ENCODE measurements at regions not wholly inside any gene's neighbourhood (a gene's known extent, or its start where the extent isn't known, plus 50 kb on each side); places are given as distances from the start of the nearest gene placed in this dataset.
"Not testable (repeated sequence)": the region's sequence is repeated elsewhere in the genome, so short reads cannot be mapped to it uniquely, and the experiment has no call there.

DNA sequence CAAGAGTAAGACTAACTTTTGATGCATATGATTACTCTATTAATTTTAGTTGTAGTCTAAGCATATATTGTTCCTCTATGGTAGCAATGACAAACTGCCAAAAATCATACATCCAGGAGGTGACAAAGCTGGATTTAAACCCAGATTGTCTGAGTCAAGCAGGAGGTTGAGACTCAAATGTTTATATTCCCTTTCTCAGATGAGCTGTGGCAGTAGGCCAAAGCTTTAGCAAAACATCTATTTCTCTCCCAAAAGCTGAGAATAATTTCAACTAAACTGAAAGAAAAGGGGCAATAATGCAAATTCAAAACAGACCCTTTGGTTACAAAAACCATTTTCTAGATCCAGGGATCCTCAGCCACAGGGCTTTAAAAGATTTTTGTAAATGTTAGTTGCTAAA lies 173.6 kb downstream of the SEC23A start:
- H3K36me3 ChIP-seq (ENCODE audit: control insufficient read depth in 1 of 2, insufficient read depth in 2 of 2, low read length in 2 of 2): no peaks in the 10 kb centered on the region
- RAD21 ChIA-PET (ENCODE audit: low non-redundant PET in 1 of 2, low total read pairs in 2 of 2, uncharacterized antibody in 2 of 2, unreplicated experiment in 2 of 2): no interaction called here
- no TSS peak for BruUV-seq (replicated peaks)

DNA sequence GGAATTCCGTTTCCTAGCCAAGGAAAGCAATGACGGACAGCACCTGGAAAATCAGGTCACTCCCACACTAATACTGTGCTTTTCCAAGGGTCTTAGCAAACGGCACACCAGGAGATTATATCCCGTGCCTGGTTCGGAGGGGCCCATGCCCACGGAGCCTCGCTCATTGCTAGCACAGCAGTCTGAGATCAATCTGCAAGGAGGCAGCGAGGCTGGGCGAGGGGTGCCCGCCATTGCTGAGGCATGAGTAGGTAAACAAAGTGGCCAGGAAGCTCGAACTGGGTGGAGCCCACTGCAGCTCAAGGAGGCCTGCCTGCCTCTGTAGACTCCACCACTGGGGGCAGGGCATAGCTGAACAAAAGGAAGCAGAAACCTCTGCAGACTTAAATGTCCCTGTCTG lies 181.1 kb downstream of the SEC23A start:
- H3K36me3 ChIP-seq (ENCODE audit: control insufficient read depth in 1 of 2, insufficient read depth in 2 of 2, low read length in 2 of 2); RAD21 ChIA-PET (ENCODE audit: low non-redundant PET in 1 of 2, low total read pairs in 2 of 2, uncharacterized antibody in 2 of 2, unreplicated experiment in 2 of 2); H3K27me3 ChIP-seq (ENCODE audit: insufficient read depth, low read length); H3K4me2 ChIP-seq (ENCODE audit: low read length); H2AFZ ChIP-seq (ENCODE audit: low read depth, low read length, poor library complexity, severe bottlenecking); CTCF ChIA-PET; H3K9me3 ChIP-seq (ENCODE audit: control insufficient read depth in 1 of 2, insufficient read depth in 1 of 2, low read depth in 1 of 2, low read length in 2 of 2); intact Hi-C loops (cut with micrococcal nuclease); H3K27ac ChIP-seq (ENCODE audit: low read depth, low read length); POLR2A ChIA-PET; DNase-seq (ENCODE audit: low read depth, low spot score); H3K9me2 ChIP-seq (ENCODE audit: insufficient read depth); ATAC-seq; H4K20me1 ChIP-seq (ENCODE audit: insufficient read depth); H3K9ac ChIP-seq (ENCODE audit: low read length); H3K4me1 ChIP-seq (ENCODE audit: control insufficient read depth in 1 of 2, insufficient read depth in 2 of 2, low read length in 2 of 2); BruUV-seq (replicated peaks); H3K4me3 ChIP-seq (replicated peaks in 1 of 2; ENCODE audit: low read depth in 1 of 2, low read length in 2 of 2); H3K79me2 ChIP-seq (ENCODE audit: insufficient read depth, low read length): not testable (repeated sequence)

More for the DNA sequence above, 173.6 kb downstream of the SEC23A start:
- Histone ChIP-seq H3K4me1 (ENCODE audit: control insufficient read depth in 1 of 2, insufficient read depth in 2 of 2, low read length in 2 of 2) (peaks cover 0 to 3% of the 10 kb centered on the region in 2 experiments; a peak in 1 of 4 replicates), H2AFZ (ENCODE audit: low read depth, low read length, poor library complexity, severe bottlenecking) (no peak overlapping the region), H3K27ac (ENCODE audit: low read depth, low read length) (no peak overlapping the region), H3K79me2 (ENCODE audit: insufficient read depth, low read length) (no peaks in the 10 kb centered on the region), H3K9me3 (ENCODE audit: control insufficient read depth in 1 of 2, insufficient read depth in 1 of 2, low read depth in 1 of 2, low read length in 2 of 2) (no peaks in the 10 kb centered on the region), H3K9me2 (ENCODE audit: insufficient read depth) (no peaks in the 10 kb centered on the region), H3K4me3 (replicated peaks in 1 of 2; ENCODE audit: low read depth in 1 of 2, low read length in 2 of 2) (no peak overlapping the region), H3K27me3 (ENCODE audit: insufficient read depth, low read length) (no peaks in the 10 kb centered on the region), H3K9ac (ENCODE audit: low read length) (no peak overlapping the region), H4K20me1 (ENCODE audit: insufficient read depth) (no peaks in the 10 kb centered on the region), H3K4me2 (ENCODE audit: low read length) (no peak overlapping the region)
- intact Hi-C loops (cut with micrococcal nuclease): no loop called here
- TF ChIP-seq EGR1 (IDR thresholded peaks at IDR 0.05; ENCODE audit: low read depth) (no peak), MAX (IDR thresholded peaks at IDR 0.05) (no peak), TCF7L2 (IDR thresholded peaks at IDR 0.05; ENCODE audit: borderline replicate concordance, extremely low read depth, insufficient read depth, insufficient read length) (no peak), FOSL1 (IDR thresholded peaks at IDR 0.05; ENCODE audit: low read depth) (no peak), EZH2phosphoT487 (IDR thresholded peaks at IDR 0.05; ENCODE audit: borderline replicate concordance) (no peak), CTCF (IDR thresholded peaks at IDR 0.05 in 2 of 3, conservative IDR thresholded peaks at IDR 0.05 in 1 of 3; ENCODE audit: borderline replicate concordance in 1 of 3, insufficient read depth in 1 of 3, low read depth in 2 of 3, low read length in 2 of 3) (no peak), YY1 (IDR thresholded peaks at IDR 0.05; ENCODE audit: extremely low read depth, insufficient replicate concordance, low read depth, low read length) (no peak), CEBPB (IDR thresholded peaks at IDR 0.05; ENCODE audit: low read depth) (no peak), SRF (IDR thresholded peaks at IDR 0.05; ENCODE audit: low read depth) (no peak), SP1 (IDR thresholded peaks at IDR 0.05; ENCODE audit: low read depth) (no peak)
- ChIA-PET POLR2A (no interaction called here), CTCF (no interaction called here)
- no peak for ATAC-seq
- no peak for DNase-seq (ENCODE audit: low read depth, low spot score)

Measured in HCT116 (cell line).